ENCODE measurements at regions not wholly inside any gene's neighbourhood (a gene's known extent, or its start where the extent isn't known, plus 50 kb on each side); places are given as distances from the start of the nearest gene placed in this dataset.

- no peak overlapping the region for H3K27ac ChIP-seq (ENCODE audit: insufficient read depth, low read depth, low read length)
- no TSS peak for BruUV-seq (replicated peaks)
- no peaks in the 10 kb centered on the region for H3K79me2 ChIP-seq (ENCODE audit: control insufficient read depth, insufficient read depth, low read length)
- DNase-seq (ENCODE audit: low read depth, low spot score) = no peak
- H3K9ac ChIP-seq (replicated peaks; ENCODE audit: extremely low read depth, insufficient read depth, low read length) = no peak overlapping the region
- H3K36me3 ChIP-seq (ENCODE audit: control insufficient read depth in 2 of 2, extremely low read depth in 1 of 2, insufficient read depth in 2 of 2, low read length in 2 of 2) = no peaks in the 10 kb centered on the region
- intact Hi-C loops (cut with micrococcal nuclease) = no loop called here
- no peak overlapping the region for H3K4me3 ChIP-seq (replicated peaks in 1 of 3; ENCODE audit: insufficient read depth in 1 of 3, low read depth in 1 of 3, low read length in 3 of 3)
- no peaks in the 10 kb centered on the region for H3K9me1 ChIP-seq (replicated peaks; ENCODE audit: control insufficient read depth, extremely low read depth, insufficient read depth, low read length)
- peaks cover 3 to 5% of the 10 kb centered on the region in 2 experiments for H3K27me3 ChIP-seq (ENCODE audit: control insufficient read depth in 2 of 2, insufficient read depth in 2 of 2, low read length in 2 of 2)
- ChIA-PET CTCF (interaction anchor here (1.1 kb wide), 1 partner anchor 680 kb away, joined by 3 read pairs; no protein-coding TSS in a partner anchor), POLR2A (no interaction called here)
- no peak overlapping the region for H3K4me2 ChIP-seq (ENCODE audit: insufficient read depth, low read length)
- no peak overlapping the region for H2AFZ ChIP-seq (ENCODE audit: low read depth, low read length)
- no peak for FAIRE-seq
- TF ChIP-seq GATA2 (IDR thresholded peaks at IDR 0.05; ENCODE audit: insufficient read depth, insufficient read length, low read depth, low read length) (no peak), JUN (IDR thresholded peaks at IDR 0.05; ENCODE audit: borderline replicate concordance, insufficient read depth, insufficient read length, low read depth) (no peak), POLR2A (IDR thresholded peaks at IDR 0.05; ENCODE audit: low read depth, low read length) (no peak), MYC (IDR thresholded peaks at IDR 0.05; ENCODE audit: low read depth, low read length) (no peak), EZH2 (IDR thresholded peaks at IDR 0.05; ENCODE audit: borderline replicate concordance, low read depth, low read length, severe bottlenecking) (no peak), POLR2AphosphoS5 (IDR thresholded peaks at IDR 0.05; ENCODE audit: insufficient read depth, low read depth, low read length) (no peak), CTCF (IDR thresholded peaks at IDR 0.05; ENCODE audit: extremely low read depth in 1 of 2, insufficient read depth in 1 of 2, low read depth in 1 of 2, low read length in 2 of 2) (no peak), MAX (IDR thresholded peaks at IDR 0.05; ENCODE audit: insufficient read depth, insufficient read length) (no peak)
- no peaks in the 10 kb centered on the region for H4K20me1 ChIP-seq (replicated peaks; ENCODE audit: control insufficient read depth, extremely low read depth, insufficient read depth, low read length)
- dilution Hi-C loops (cut with MboI; ENCODE audit: extremely low pct_ligation_motif_present, low sequenced_read_pairs) = no loop called here
- peaks cover 4% of the 10 kb centered on the region for H3K4me1 ChIP-seq (ENCODE audit: control insufficient read depth, extremely low read depth, insufficient read depth, low read length)
- H3K9me3 ChIP-seq (replicated peaks; ENCODE audit: control insufficient read depth, insufficient read depth, low read length) = no peaks in the 10 kb centered on the region
These were observed 306.4 kb downstream of the ZSWIM6 start for GRCh38 chr5:61638476-61638875.
